OCI-LY3 (cell line): ENCODE measurements at regions not wholly inside any gene's neighbourhood (a gene's known extent, or its start where the extent isn't known, plus 50 kb on each side); places are given as distances from the start of the nearest gene placed in this dataset.

Experiments used
- CTCF ChIP-seq: fragments of 200-600, 300-600 bp; sonication (generic); IDR thresholded peaks from 2 replicates; pipeline ENCODE4 v1.5.1; 2014; ENCODE audit warnings: antibody characterized with exemption, low read length, low read depth
- EZH2phosphoT487 ChIP-seq: fragments of 200-600 bp; shearing (Covaris generic); IDR thresholded peaks from 2 replicates; pipeline ENCODE4 v1.6.1; 2018; ENCODE audit warnings: antibody characterized with exemption, mixed run types, low read depth

- TF ChIP-seq CTCF (no peak), EZH2phosphoT487 (no peak)
Observed at GRCh38 chr9:90698871-90699440, 56.3 kb upstream of the DIRAS2 start.
